NB4 (cell line): ENCODE measurements at regions not wholly inside any gene's neighbourhood (a gene's known extent, or its start where the extent isn't known, plus 50 kb on each side); places are given as distances from the start of the nearest gene placed in this dataset.
A peak's percentile ranks its signal among the peaks of the same experiment; 100 is the strongest.
"Not testable (repeated sequence)": the region's sequence is repeated elsewhere in the genome, so short reads cannot be mapped to it uniquely, and the experiment has no call there.

Experiments used
- DNase-seq: peaks from one replicate; pipeline ENCODE4 v3.0.0; 2010; ENCODE audit warnings: low read depth
- H3K4me3 ChIP-seq: one replicate; pipeline ENCODE4 v1.5.1; 2011; ENCODE audit warnings: mild to moderate bottlenecking, low read depth, low read length, moderate library complexity
- MAX ChIP-seq: IDR thresholded peaks from 2 replicates; pipeline ENCODE4 v1.6.1; 2011; ENCODE audit warnings: low read depth, low read length
- MYC ChIP-seq: IDR thresholded peaks from 2 replicates; pipeline ENCODE4 v1.6.1; 2011; ENCODE audit warnings: low read depth, low read length
- POLR2A ChIP-seq: IDR thresholded peaks from 2 replicates; pipeline ENCODE4 v1.6.1; 2011; ENCODE audit warnings: mild to moderate bottlenecking; ENCODE audit not compliant: insufficient read length; ENCODE audit errors: extremely low read depth
- TF ChIP-seq, protein P1 (sequence below): IDR thresholded peaks from one replicate; pipeline ENCODE4 v1.5.1; 2012; ENCODE audit warnings: low read depth, low read length

DNA sequence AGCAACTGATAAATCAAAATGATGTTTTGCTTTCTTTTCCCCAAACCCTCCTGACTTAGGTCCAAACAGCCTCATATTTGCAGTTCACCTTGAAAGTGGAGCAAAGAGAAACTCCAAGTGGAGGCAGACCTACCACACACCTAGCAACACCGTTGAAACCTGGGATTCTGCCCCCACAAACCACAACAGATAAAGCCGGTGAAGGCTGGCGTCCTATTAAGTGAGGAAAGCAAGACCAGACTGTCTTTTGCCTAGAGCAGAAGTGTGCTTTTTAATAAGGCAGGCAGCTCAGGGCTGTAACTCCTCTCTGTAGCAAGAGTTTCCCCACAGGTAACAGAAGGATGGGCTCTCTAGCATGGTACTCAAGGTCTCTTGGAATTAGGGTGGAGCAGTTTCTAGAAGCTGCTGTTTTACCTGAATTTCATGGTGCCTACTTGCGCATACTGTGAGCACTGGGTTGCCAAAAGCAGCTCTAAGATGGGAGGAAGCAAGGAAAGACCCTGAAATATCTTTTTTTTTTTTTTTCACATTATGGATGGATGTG lies 336.9 kb downstream of the BCL11A start:
- TF ChIP-seq MYC (no peak), MAX (no peak), POLR2A (no peak)
- TF ChIP-seq, protein P1, sequence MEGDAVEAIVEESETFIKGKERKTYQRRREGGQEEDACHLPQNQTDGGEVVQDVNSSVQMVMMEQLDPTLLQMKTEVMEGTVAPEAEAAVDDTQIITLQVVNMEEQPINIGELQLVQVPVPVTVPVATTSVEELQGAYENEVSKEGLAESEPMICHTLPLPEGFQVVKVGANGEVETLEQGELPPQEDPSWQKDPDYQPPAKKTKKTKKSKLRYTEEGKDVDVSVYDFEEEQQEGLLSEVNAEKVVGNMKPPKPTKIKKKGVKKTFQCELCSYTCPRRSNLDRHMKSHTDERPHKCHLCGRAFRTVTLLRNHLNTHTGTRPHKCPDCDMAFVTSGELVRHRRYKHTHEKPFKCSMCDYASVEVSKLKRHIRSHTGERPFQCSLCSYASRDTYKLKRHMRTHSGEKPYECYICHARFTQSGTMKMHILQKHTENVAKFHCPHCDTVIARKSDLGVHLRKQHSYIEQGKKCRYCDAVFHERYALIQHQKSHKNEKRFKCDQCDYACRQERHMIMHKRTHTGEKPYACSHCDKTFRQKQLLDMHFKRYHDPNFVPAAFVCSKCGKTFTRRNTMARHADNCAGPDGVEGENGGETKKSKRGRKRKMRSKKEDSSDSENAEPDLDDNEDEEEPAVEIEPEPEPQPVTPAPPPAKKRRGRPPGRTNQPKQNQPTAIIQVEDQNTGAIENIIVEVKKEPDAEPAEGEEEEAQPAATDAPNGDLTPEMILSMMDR = no peak
- DNase-seq = no peak
- no peak overlapping the region for H3K4me3 ChIP-seq

DNA sequence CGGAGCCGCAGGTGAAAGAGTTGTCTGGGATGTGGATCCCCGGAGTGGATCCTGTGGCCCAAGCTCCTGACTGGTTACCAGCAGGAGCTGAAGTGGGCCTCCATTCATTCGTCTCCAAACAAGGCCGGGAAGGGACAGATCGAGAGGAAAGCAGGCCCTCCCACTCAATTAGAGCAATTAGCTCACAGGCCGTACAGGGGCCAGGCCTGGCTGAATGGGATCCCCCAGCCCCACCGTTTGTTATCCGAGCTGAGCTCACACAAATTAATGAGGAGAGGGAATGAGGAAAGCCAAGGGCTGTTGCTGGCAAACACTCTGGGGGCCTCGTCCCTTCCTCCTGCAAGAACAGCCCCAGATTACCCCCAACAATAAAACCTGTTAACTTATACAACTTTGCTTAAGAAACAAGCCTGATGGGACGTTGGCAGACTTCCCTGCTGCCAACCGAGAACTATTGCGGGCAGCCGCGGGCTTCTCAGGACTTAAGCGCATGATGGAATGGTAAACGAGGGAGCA lies 338.0 kb downstream of the BCL11A start:
- no peak for DNase-seq
- H3K4me3 ChIP-seq = no peak overlapping the region
- TF ChIP-seq, protein P1 = no peak
- no peak for TF ChIP-seq POLR2A
- TF ChIP-seq MAX = no peak
- no peak for TF ChIP-seq MYC

GRCh38 chr2:60214626-60214875 lies 338.9 kb downstream of the BCL11A start:
- no peak for TF ChIP-seq MAX
- no peak for TF ChIP-seq MYC
- TF ChIP-seq, protein P1 = no peak
- TF ChIP-seq POLR2A = no peak
- no peak overlapping the region for H3K4me3 ChIP-seq
- no peak for DNase-seq

GRCh38 chr2:60213865-60214625 lies 339.4 kb downstream of the BCL11A start:
- DNase-seq = peak; percentile 69
- no peak overlapping the region for H3K4me3 ChIP-seq
- TF ChIP-seq, protein P1 = no peak
- TF ChIP-seq MYC = no peak
- no peak for TF ChIP-seq MAX
- TF ChIP-seq POLR2A = no peak

- no peak for DNase-seq
- no peak overlapping the region for H3K4me3 ChIP-seq
- TF ChIP-seq, protein P1 = no peak
- TF ChIP-seq MAX (no peak), POLR2A (no peak), MYC (no peak)
These were observed 341.1 kb downstream of the BCL11A start for GRCh38 chr2:60212181-60212945.

DNA sequence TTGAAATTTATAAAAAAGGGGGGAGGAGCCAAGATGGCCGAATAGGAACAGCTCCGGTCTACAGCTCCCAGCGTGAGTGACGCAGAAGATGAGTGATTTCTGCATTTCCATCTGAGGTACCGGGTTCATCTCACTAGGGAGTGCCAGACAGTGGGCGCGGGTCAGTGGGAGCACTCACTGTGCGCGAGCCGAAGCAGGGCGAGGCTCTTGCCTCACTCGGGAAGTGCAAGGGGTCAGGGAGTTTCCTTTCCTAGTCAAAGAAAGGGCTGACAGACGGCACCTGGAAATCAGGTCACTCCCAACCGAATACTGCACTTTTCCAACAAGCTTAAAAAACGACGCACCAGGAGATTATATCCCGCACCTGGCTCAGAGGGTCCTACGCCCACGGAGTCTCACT lies 364.4 kb downstream of the BCL11A start:
- DNase-seq, H3K4me3 ChIP-seq: not testable (repeated sequence)
